HG02759 (cell line): ENCODE measurements at regions not wholly inside any gene's neighbourhood (a gene's known extent, or its start where the extent isn't known, plus 50 kb on each side); places are given as distances from the start of the nearest gene placed in this dataset.
"Not testable (repeated sequence)": the region's sequence is repeated elsewhere in the genome, so short reads cannot be mapped to it uniquely, and the experiment has no call there.

Experiments
- ATAC-seq: cut with Tn5 transposase; IDR thresholded peaks from one replicate; pipeline ENCODE4 v1.9.1; 2021; ENCODE audit warnings: mild to moderate bottlenecking, moderate library complexity; ENCODE audit not compliant: unreplicated experiment

DNA sequence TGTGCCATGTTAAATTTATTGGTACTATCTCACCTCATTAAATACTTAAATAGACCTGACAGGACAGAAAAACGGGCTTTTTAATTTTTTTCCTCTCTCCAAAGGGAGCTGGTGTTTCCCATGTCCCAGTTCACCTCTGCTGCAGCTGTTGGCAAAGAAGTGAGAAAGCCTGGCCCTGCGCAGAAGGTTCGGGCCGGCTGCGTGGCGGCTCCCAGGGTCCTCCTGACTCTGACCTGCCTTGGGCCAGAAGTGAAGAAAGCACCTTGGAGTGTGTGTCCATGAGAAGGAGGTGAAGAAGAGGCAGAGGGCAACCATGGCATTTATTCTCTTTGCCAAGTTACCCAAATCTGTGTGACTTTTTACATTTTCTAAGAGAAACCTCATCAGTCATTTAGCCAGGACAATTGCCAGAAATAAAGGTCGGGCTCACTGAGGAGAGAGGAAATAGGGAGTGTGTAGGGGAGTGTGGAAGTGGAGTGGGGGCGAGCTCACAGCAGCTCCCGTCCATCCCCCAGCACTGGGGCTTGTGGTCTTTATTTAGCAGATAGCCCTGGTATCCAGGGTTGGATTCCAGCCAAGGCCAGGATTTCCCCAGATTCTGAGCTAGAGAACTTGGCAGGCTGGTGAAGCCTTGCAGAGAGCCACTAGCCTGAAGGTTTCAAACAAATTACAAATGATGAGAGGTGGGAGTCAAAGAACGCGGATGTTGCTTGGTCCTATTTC lies 102.4 kb upstream of the CADM1 start:
- ATAC-seq, result no peak

DNA sequence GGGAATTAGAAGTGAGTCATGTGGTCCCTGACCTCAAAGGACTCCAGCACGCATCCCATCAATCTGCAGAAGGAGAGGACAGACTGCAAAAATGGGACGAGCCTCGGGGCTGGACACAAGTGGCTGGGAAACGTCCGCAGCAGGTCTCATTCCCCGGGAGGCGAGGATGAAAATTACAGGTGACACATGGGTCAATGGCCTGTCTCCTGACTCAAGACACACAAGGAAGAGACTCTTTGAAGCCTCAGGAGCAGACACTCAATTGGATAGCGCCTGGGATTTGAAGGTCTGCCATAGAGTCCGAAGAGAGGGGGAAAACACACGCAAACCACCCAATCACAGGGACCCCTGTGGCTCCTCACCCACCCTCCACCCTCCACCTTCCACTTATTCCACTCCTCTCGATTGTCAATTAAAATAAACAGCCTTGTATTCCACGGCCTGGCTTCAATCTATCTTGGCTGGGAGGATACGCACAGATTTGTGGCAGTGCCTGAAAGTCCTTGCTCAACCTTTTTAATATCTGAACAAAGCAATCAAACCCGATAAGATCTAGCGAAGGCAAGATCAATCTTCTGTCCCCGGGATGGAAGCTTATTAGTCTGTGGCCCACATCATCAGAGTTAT lies 101.8 kb upstream of the CADM1 start:
- ATAC-seq, result no peak

DNA sequence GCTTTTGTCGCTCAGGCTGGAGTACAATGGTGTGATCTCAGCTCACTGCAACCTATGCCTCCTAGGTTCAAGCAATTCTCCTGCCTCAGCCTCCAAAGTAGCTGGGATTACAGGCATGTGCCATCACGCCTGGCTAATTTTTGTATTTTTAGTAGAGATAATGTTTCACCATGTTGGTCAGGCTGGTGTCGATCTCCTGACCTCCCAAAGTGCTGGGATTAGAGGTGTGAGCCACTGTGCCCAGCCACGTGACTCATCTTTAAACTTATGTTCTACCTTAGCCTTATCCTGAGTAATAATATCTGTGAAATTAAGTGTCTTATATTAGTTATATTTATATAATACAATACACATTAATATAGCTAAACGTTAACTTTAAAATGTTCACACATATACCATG lies 101.2 kb upstream of the CADM1 start:
- ATAC-seq, result not testable (repeated sequence)

DNA sequence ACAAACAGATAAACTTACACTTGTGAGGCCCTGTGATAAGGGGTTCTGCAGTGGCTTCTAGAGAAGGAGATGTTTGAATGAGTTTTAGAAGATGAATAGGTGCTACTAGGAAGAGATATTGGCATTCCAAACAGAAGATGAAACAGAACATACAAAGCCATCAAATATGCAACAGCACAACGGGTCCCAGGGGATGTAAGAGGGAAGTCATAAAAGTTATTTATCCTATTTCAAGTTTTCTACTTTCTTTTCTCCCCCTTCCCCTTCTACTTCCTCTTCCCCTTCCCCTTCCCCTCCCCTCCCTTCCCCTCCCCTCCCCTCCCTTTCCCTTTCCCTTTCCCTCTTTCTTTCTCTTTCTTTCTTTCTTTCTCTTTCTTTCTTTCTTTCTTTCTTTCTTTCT lies 94.9 kb upstream of the CADM1 start:
- ATAC-seq, result no peak

DNA sequence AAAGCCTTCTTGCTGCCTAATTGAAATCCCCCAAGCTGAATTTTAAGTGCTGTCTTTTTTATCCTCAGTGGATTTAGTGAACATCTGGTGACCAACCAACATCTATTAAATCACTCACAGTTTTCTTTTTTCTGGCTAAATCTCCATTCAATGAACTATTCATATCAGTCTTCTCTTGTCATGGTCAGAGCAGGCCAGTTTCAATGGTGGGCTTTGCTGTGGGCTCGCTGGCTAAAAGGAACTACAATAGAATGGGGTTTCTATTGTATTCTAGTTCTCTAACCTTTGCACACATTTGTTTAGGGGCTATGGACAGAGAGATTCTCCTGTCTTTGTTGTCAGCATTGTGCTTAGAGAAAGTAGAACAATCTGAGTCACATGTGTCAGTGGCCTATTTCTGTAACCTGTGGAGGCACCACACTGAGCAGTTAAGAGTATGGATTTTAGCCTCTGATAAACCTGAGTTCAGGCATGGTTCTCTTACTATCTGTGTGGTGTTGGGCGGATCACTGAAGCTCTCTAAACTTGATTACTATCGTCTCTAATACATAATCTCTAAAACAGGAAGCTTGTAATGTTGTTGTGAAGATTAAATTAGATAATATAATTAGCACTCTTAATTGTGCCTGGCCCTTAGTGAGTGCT lies 94.2 kb upstream of the CADM1 start:
- ATAC-seq, result no peak

DNA sequence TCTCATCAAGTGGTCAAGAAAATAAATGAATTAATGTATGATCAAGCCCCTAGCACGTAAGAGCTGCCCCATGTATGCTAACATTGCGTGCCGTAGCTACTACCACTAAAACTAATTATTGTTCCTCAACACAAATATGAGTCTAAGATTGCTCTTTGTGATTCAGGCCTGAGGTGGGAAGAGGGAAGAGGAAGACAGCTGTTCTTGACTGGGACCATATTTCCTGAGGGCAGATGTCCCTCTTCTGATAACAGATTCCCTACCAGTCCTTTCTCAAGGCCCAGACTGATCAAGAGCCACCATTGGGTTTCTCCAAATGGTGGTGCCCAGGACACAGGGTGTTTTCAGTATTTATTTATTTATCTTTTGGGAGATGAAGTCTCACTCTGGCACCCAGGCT lies 87.2 kb upstream of the CADM1 start:
- no peak for ATAC-seq

DNA sequence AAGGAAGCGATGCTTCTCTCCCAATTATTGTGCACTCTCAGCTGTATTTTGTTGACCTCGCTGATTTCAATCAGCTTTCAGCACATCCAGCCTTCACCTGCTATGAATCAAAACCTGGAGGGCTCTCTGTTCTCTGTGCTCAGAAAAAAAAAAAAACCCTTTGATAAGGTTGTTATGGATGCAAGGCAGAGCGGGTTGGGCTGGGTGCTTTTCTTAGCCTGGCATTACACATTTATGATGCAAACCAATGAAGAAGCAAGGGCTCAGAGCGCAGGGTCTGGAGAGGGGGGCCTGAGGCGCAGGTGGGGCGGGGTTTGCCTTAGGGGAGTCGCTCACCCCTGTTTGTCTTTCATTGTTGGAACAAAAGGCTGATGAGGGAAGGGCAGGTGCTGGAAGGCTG lies 86.0 kb upstream of the CADM1 start:
- ATAC-seq, result no peak

DNA sequence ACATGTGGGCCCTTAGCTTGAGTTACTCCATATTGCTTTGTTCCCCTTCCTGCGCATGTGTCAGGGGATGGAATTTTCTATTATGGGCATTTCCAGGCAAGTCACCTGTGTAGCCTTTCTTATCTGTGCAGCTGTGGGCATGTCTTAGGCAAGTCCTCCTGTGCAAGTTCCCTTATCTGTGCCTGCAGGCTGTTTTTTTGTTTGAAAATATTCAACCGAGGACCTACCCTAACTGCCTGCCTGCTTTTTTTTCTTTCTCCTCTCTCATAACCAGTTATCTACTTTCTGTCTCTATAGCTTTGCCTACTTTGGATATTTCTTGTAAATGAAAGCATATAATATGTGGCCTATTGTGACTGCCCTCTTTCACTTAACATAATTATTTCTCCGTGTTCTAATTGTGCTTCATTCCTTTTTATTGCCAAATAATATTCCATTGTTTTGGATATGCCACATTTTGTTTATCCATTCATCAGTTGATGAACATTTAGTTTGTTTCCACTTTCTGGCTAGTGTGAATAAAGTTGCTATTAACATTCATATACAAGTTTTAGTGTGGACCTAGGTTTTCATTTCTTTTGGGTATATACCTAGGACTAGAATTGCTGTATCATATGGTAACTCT lies 83.6 kb upstream of the CADM1 start:
- ATAC-seq, result no peak

DNA sequence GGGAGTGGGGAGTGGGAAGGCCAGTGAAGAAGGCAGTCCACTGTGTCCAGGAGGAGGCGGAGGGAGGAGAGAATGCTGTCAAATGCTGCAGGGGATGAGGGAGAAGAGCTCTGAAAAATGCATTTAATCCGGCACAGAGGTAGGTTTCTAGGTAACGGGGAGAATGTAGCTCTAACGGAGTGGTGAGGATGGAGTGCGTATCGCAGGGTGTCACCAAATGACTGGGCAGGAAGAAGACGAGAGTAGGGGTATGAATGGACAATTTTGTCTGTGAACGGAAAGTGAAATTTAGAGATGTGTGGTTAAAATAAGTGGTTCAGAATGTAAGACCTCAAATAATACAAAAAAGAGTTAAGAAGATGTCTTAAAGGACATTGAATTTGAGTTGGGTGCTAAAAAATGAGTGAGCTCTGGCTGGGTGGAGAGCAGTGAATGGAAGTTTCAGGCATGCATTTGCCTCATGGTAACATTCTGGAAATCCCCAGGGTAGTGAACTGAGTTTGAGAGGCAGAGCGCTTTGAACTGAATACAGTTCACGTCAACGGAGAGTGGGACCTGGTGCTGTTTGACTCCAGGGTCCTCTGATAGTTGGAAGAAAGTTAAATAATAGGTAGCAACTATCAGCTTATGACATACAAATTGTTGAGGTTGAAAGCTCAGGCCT lies 81.3 kb upstream of the CADM1 start:
- peak; percentile 85 for ATAC-seq

DNA sequence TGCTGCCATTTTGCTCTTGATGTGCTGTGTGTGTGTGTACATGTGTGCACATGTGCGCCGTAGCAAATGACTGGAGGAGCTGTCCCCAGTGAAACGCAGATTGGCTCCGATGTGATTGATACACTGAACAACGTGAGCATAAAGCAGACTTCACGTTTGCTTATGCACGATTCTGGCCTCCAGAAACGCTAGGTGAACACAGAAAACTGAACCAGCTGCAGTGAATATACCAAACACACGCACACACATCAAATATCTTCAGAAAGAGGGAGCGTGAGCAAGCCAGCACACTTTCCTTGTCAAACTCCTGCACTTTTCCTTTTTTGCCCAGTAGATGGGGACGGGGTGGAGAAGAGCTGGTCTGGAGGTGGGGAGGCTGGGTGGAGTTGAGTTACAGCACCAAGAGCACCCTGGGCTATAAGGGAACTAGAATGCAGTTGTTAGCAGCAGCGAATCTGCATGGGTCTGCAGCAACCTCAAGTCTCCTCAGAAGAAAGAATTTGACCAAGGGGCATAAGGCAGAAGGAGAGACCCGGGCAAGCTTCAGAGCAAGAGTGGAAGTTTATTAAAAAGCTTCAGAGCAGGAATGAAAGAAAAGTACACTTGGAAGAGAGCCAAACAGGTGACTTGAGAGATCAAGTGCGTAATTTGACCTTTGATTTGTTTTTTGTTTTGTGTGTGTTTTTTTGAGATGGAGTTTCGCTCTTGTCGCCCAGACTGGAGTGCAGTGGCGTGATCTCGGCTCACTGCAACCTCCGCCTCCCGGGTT lies 77.8 kb upstream of the CADM1 start:
- ATAC-seq, result no peak

DNA sequence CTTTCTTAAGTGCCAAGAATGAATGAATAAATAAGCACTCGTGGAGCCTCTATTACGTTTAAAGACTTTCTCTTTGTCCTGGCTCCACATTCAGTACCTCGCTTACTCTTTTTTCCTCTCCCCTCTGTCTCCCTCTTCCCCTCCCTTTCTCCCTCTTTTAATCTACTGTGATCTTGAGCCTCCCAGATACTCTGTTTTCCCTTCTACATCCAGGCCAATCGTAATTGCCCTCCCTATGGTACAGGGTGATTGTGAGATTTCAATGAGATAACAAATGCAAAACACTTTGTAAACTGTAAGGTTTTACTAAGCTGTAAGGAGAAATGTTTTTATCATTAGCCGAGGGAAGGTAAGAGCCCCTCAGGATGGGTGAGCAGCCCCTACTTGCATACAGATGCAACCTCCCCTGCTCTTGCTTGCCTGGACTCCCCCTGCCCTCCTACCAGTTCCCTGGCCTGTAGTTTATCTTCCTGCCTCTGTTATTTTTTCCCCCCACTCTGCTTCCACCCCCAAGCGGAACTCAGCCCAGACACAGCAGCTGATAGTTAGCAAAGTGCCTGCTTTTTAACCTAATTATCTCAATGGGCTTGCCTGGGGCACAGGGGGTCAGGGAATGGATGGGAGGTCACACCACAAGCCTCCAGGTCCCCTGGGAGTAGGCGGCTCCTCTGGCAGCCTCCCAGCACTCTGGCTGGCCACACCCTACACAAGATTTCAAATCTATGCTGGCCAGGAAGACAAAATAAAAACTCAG lies 76.9 kb upstream of the CADM1 start:
- no peak for ATAC-seq

DNA sequence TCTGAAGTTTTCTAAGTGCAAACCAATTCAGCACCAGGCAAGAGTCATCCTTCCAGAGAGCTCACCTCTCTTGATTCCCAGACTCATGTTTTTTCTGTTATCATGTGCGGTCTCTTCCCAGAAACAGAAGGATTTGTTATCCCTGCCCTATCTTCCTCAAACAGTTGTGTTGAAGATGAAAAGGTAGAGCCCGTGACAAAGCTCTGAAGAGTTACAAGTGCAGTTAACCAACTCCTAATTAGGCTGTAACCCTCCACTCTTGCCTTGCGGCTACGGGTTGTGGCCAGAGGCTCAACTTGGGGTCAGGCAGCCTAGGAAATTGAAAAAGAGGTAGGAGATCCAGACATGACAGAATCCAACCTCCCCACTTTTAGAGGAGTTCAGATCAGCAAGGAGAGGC lies 76.2 kb upstream of the CADM1 start:
- no peak for ATAC-seq

DNA sequence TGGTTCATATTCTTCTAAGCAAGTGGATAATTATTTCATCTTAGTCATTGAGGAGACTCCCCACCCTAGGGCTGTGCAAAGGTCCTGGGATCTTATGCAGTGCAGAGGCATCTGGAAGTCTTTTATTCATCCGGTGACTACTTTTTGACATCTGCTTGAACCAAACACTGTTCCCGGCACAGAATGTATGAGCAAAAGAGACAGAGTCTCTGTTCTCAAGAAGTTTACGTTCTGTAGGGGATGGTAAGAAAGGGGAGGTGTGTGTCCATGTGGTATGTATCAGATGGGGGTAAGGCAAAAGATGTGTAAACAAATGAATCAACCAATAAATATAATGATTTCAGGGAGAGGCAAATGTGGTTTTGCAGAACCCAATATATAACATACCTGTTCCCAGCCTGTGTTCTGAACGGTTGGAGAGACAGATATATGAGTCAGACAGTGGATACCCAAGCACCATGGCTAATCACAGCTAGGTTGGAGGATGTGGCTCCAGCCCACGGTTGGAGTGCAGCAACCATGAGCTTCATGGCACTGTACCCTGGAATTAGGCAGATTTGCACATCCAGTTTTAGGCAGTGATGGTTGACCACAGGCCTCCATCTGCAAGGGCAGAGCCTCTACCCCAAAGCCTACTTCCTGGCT lies 75.1 kb upstream of the CADM1 start:
- ATAC-seq, result no peak

DNA sequence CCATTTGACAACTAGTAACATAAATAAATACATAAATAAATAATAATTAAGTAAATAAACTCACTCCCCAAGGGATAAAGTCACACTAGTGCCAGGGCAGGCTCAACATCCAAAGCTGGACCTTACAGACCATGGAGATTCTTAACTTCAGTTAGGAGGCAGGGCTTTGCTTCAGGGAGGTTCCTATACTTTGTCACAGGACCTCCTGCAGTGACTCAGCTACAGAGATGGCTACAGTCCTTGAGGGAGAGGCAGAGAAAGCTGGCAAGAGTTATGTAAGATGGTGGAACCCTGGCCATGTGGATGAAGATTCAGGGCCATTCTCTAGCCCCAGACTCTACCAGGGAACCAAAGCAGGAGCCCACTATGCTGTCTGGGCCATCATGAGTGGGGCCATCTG lies 74.1 kb upstream of the CADM1 start:
- no peak for ATAC-seq

DNA sequence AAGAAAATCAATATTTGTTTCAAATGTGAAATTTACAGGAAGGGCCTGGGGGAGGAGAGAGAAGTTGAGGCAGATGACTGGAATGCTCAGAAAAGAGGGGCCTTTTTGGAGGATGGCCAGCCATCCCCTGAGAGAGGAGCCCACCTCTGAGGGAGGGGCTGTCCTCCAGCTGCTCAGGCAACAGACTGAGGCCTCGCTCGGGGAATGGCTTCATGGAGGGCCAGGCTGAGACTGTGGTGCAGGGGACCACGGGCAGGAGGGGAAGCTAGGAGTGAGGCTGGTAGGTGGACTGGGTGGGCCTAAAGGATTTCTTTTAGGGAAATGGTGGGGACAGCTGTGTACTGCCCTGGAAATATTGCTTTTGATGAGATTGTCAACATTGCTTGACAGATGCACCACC lies 73.5 kb upstream of the CADM1 start:
- ATAC-seq, result no peak

DNA sequence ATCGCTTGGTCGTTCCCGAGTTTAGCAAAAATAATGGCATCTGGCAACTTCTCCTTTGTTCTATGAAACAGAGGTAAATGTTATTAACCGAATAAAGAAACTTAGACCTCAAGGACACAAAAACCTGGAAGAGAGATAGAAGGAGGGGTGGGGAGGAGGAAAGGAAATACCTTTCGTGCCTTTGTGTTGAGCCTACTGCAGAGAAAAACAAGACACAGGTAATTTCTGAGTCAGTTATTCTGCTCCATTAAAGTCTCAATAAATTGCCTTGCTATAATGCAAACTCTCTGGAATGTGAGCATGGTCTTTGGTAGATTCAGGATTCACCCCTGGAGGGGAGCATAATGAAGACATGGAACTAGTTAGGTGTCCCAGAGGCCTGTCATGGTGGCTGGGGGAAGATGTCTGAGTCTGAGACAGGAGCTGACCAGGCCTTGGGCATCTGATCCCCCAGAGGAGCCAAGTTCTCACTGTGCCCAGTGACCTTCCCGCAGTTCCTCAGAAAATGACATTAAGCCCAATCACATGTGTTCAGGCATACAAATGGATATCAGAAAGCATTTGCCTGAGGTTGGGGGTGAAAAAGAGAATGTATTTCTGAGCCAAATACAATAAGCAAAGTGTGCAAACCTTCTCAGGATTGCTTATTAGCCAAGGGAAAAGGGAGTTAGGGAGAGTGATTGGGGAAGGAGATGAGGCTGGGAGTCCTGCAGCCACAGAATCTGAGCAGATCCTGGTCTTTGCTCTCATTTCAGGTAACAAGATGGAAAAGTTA lies 72.6 kb upstream of the CADM1 start:
- ATAC-seq, result no peak

DNA sequence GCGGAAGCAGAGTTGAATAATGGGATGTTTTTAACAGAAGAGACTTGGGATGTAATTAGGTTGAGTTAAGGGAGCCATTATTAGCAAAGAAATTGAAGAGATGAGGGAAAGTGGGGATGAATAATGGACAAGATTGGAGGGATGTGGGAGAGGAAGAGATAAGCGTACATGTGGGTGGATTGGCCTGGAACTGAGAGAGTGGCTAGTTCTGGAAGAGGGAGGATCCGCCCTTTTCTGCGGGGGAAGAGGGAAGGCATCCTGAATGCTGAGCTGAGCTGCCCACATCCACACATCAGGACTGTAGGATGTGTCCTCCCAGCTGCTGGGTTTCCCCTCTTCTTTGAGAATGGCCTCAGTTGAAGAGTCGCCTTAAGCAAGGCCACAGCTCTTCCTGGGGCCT lies 68.3 kb upstream of the CADM1 start:
- no peak for ATAC-seq

DNA sequence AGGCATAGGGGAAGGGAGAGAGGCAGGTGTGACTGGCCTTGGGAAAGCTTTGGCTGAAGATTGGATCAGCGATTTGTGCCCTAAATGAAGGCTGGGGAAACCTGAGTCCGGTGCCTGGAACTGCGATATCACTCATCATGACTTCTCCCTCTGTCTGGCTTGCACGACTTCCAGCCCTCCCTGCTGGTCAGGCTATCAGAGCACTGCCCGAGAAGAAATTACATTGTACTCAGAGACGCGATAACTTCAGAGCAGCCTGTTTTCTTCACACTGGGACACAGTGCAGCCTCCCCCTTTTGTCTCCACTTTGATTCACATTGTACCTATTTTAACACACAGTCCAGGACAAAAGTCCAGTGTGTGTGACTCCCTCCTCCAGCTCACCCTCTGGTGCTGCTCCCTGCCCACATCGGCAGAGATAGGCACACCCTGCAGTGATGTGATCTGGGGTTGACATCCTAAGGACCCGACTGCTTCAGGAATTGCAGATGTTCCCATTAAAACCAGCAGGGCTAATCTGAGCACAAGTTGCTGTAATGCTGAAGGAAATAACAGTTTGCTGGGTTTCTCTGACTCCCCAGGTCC lies 62.1 kb upstream of the CADM1 start:
- ATAC-seq, result no peak
